Endodermal cell (in vitro differentiated cells): ENCODE measurements at regions not wholly inside any gene's neighbourhood (a gene's known extent, or its start where the extent isn't known, plus 50 kb on each side); places are given as distances from the start of the nearest gene placed in this dataset.
A peak's percentile ranks its signal among the peaks of the same experiment; 100 is the strongest.

Experiments used
- DNase-seq: peaks from one replicate; pipeline ENCODE4 v3.0.0-alpha.2; 2017
- H3K27ac ChIP-seq: 2 replicates; pipeline ENCODE4 v1.5.1; 2013; ENCODE audit warnings: mild to moderate bottlenecking, low read depth, low read length, moderate library complexity
- H3K27me3 ChIP-seq: 2 replicates; pipeline ENCODE4 v1.6.1; 2013; ENCODE audit warnings: mild to moderate bottlenecking, low read length, moderate library complexity; ENCODE audit not compliant: insufficient read depth, control insufficient read depth, poor library complexity, severe bottlenecking
- H3K36me3 ChIP-seq: 2 replicates; pipeline ENCODE4 v1.7.0; 2013; ENCODE audit warnings: mild to moderate bottlenecking, low read length, moderate library complexity; ENCODE audit not compliant: control insufficient read depth, insufficient read depth
- H3K4me1 ChIP-seq: one replicate; pipeline ENCODE4 v1.7.0; 2013; ENCODE audit warnings: low read length; ENCODE audit not compliant: control insufficient read depth, insufficient read depth
- H3K4me3 ChIP-seq: 2 replicates; pipeline ENCODE4 v1.5.1; 2013; ENCODE audit warnings: mild to moderate bottlenecking, low read length, moderate library complexity
- H3K9ac ChIP-seq: 2 replicates; pipeline ENCODE4 v1.6.1; 2013; ENCODE audit warnings: mild to moderate bottlenecking, low read length, moderate library complexity; ENCODE audit not compliant: poor library complexity, severe bottlenecking; ENCODE audit errors: extremely low read depth
- H3K9me3 ChIP-seq: 2 replicates; pipeline ENCODE4 v1.6.1; 2013; ENCODE audit warnings: mild to moderate bottlenecking, low read length, moderate library complexity; ENCODE audit not compliant: control insufficient read depth
- H3K27ac Mint-ChIP-seq: 2 replicates; pipeline ENCODE4 v1.8.0; 2020; ENCODE audit warnings: mixed read lengths
- H3K27me3 Mint-ChIP-seq: 2 replicates; pipeline ENCODE4 v1.8.0; 2021; ENCODE audit warnings: mild to moderate bottlenecking, mixed read lengths; ENCODE audit not compliant: insufficient read depth
- H3K36me3 Mint-ChIP-seq: 2 replicates; pipeline ENCODE4 v1.8.0; 2020; ENCODE audit warnings: low read depth, mixed read lengths
- H3K4me1 Mint-ChIP-seq: 2 replicates; pipeline ENCODE4 v1.8.0; 2020; ENCODE audit warnings: mixed read lengths
- H3K4me3 Mint-ChIP-seq: 2 replicates; pipeline ENCODE4 v1.8.0; 2020; ENCODE audit warnings: mild to moderate bottlenecking, moderate library complexity, mixed read lengths
- H3K9me3 Mint-ChIP-seq: 2 replicates; pipeline ENCODE4 v1.8.0; 2020; ENCODE audit warnings: mild to moderate bottlenecking, mixed read lengths
- CTCF ChIP-seq: fragments of 200-600 bp; sonication (generic); conservative IDR thresholded peaks from 2 replicates; pipeline ENCODE4 v1.5.0; 2021; ENCODE audit warnings: antibody characterized with exemption, mild to moderate bottlenecking
- WGBS, 2 experiments: methylation state at CpG; one replicate each; pipeline versions ENCODE4 v1.1.5 to v1.1.7; 2013; ENCODE audit warnings: missing lambda C conversion rate in 2 of 2, mixed read lengths in 1 of 2; ENCODE audit not compliant: insufficient coverage in 1 of 2, insufficient read length in 1 of 2; 5-methylcytosine and 5-hydroxymethylcytosine counted together

- no peak overlapping the region for H3K9ac ChIP-seq
- no peak overlapping the region for H3K27ac Mint-ChIP-seq
- H3K4me3 Mint-ChIP-seq, result no peak overlapping the region
- no peaks in the 10 kb centered on the region for H3K9me3 ChIP-seq
- H3K9me3 Mint-ChIP-seq, result no peaks in the 10 kb centered on the region
- DNase-seq, result peak; percentile 89
- H3K27me3 ChIP-seq, result no peaks in the 10 kb centered on the region
- H3K27me3 Mint-ChIP-seq, result no peaks in the 10 kb centered on the region
- no peaks in the 10 kb centered on the region for H3K36me3 Mint-ChIP-seq
- H3K27ac ChIP-seq, result no peak overlapping the region
- no peaks in the 10 kb centered on the region for H3K4me1 Mint-ChIP-seq
- WGBS, 2 experiments, result 81% methylated on average over 4 of the region's 4 CpGs; no CpG with 5 or more reads in 1 of the 2 experiments
- H3K4me1 ChIP-seq, result no peaks in the 10 kb centered on the region
- H3K36me3 ChIP-seq, result no peaks in the 10 kb centered on the region
- no peak overlapping the region for H3K4me3 ChIP-seq
- peak; percentile 87 for TF ChIP-seq CTCF
Observed at GRCh38 chr4:101730291-101731117, 60.0 kb upstream of the BANK1 start.

- Mint-ChIP-seq H3K9me3 (no peaks in the 10 kb centered on the region), H3K27ac (no peak overlapping the region), H3K36me3 (no peaks in the 10 kb centered on the region), H3K4me1 (no peaks in the 10 kb centered on the region), H3K27me3 (no peaks in the 10 kb centered on the region), H3K4me3 (no peak overlapping the region)
- H3K27me3 ChIP-seq, result no peaks in the 10 kb centered on the region
- DNase-seq, result no peak
- no peak for TF ChIP-seq CTCF
- H3K4me3 ChIP-seq, result no peak overlapping the region
- no peaks in the 10 kb centered on the region for H3K9me3 ChIP-seq
- no peaks in the 10 kb centered on the region for H3K36me3 ChIP-seq
- no peak overlapping the region for H3K9ac ChIP-seq
- H3K27ac ChIP-seq, result no peak overlapping the region
- H3K4me1 ChIP-seq, result no peaks in the 10 kb centered on the region
Observed at GRCh38 chr4:101727238-101727637, 63.3 kb upstream of the BANK1 start.

- no peaks in the 10 kb centered on the region for H3K36me3 ChIP-seq
- Mint-ChIP-seq H3K4me3 (no peak overlapping the region), H3K9me3 (no peaks in the 10 kb centered on the region), H3K36me3 (no peaks in the 10 kb centered on the region), H3K27me3 (no peaks in the 10 kb centered on the region), H3K4me1 (no peaks in the 10 kb centered on the region), H3K27ac (no peak overlapping the region)
- no peak for DNase-seq
- H3K9ac ChIP-seq, result no peak overlapping the region
- 86% methylated on average over 2 of the region's 2 CpGs; no CpG with 5 or more reads in 1 of the 2 experiments for WGBS, 2 experiments
- no peaks in the 10 kb centered on the region for H3K27me3 ChIP-seq
- no peak overlapping the region for H3K4me3 ChIP-seq
- no peaks in the 10 kb centered on the region for H3K9me3 ChIP-seq
- no peak overlapping the region for H3K27ac ChIP-seq
- H3K4me1 ChIP-seq, result no peaks in the 10 kb centered on the region
- no peak for TF ChIP-seq CTCF
Observed at GRCh38 chr4:101724093-101724492, 66.4 kb upstream of the BANK1 start.
